ENCODE measurements at regions not wholly inside any gene's neighbourhood (a gene's known extent, or its start where the extent isn't known, plus 50 kb on each side); places are given as distances from the start of the nearest gene placed in this dataset.

DNA sequence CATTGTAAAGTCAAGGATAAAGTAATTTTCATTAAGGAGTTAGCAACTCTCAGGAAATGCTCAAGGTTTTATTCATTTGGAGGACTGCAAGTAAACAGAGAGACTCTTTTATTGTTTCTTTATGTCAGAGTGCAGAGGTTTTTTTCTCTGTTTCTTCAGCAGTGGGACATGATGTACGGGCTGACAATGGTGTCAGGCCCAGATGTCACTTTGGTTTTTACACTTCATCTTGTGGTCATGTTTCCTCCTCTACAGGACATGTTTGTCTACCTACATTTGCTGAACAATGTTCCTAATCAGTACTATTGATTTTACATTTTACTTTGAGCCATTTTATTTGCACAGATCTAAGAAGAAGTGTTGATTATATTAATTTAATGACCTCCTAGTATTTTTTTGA lies 72.8 kb upstream of the PARP8 start:
- no peak for TF ChIP-seq CTCF (IDR thresholded peaks at IDR 0.05)
- TF ChIP-seq POLR2AphosphoS5 (IDR thresholded peaks at IDR 0.05) = no peak
- TF ChIP-seq POLR2A (IDR thresholded peaks at IDR 0.05) = no peak

All from breast epithelium (tissue), 3 donors.